ENCODE measurements at regions not wholly inside any gene's neighbourhood (a gene's known extent, or its start where the extent isn't known, plus 50 kb on each side); places are given as distances from the start of the nearest gene placed in this dataset.

- TF ChIP-seq CTCF (IDR thresholded peaks at IDR 0.05; ENCODE audit: poor library complexity, severe bottlenecking) = no peak
- TF ChIP-seq TAF1 (IDR thresholded peaks at IDR 0.05; ENCODE audit: low read depth) = no peak
Observed at GRCh38 chr16:60674241-60674640, 1362.0 kb downstream of the CDH8 start.

All from neural cell (in vitro differentiated cells).